ENCODE measurements at regions not wholly inside any gene's neighbourhood (a gene's known extent, or its start where the extent isn't known, plus 50 kb on each side); places are given as distances from the start of the nearest gene placed in this dataset.

DNA sequence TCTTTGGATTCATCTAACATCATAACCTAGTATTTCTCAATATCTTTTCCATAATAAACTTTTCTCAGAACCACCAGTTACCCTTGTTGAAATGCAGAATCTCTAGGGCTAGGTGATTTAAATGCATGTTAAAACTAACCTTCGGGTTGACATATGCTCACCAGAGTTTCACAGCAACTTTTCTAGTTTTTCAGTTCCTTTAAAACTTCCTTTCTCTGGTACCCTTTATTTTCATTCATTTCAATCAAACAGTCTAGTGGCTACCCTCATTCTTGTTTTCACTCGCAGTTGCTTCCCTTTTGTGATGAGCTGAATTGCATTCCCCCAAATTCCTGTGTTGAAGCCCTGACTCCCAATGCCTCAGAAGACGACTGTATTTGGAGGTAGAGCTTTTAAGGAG is 712.8 kb upstream of the CHRM3 start:
- H3K36me3 Mint-ChIP-seq: peaks cover 3% of the 10 kb centered on the region
- H3K4me3 Mint-ChIP-seq: no peak overlapping the region
- H3K4me1 Mint-ChIP-seq: peaks cover 10% of the 10 kb centered on the region
- POLR2A ChIA-PET: no interaction called here
- no peak for DNase-seq (ENCODE audit: low spot score)
- H3K27me3 Mint-ChIP-seq (ENCODE audit: low read depth): no peaks in the 10 kb centered on the region
- peak overlapping the region; percentile 76; the same call in 1 of the 2 replicates for H3K27ac Mint-ChIP-seq
- no peak; the same call in 1 of the 2 replicates for ATAC-seq
- TF ChIP-seq HMGA2 (CRISPR knock-in tag; IDR thresholded peaks at IDR 0.05): no peak
- TF ChIP-seq ZNF425 (CRISPR knock-in tag; conservative IDR thresholded peaks at IDR 0.05): no peak
- no peak for TF ChIP-seq HMGXB4 (CRISPR knock-in tag; IDR thresholded peaks at IDR 0.05)
- no peak for TF ChIP-seq ZNF423 (CRISPR knock-in tag; IDR thresholded peaks at IDR 0.05)
- no peak for TF ChIP-seq ZBTB21 (CRISPR knock-in tag; IDR thresholded peaks at IDR 0.05; ENCODE audit: borderline replicate concordance)
- no peak for TF ChIP-seq CBFB (CRISPR knock-in tag; IDR thresholded peaks at IDR 0.05; ENCODE audit: low read depth)
- TF ChIP-seq OVOL2 (CRISPR knock-in tag; IDR thresholded peaks at IDR 0.05; ENCODE audit: borderline replicate concordance): no peak
- no peak for TF ChIP-seq ATF1 (CRISPR knock-in tag; IDR thresholded peaks at IDR 0.05)
- TF ChIP-seq, protein P1, sequence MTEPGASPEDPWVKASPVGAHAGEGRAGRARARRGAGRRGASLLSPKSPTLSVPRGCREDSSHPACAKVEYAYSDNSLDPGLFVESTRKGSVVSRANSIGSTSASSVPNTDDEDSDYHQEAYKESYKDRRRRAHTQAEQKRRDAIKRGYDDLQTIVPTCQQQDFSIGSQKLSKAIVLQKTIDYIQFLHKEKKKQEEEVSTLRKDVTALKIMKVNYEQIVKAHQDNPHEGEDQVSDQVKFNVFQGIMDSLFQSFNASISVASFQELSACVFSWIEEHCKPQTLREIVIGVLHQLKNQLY (CRISPR knock-in tag; IDR thresholded peaks at IDR 0.05): no peak
- TF ChIP-seq NR2C2 (CRISPR knock-in tag; IDR thresholded peaks at IDR 0.05): no peak
- TF ChIP-seq CREB1 (CRISPR knock-in tag; IDR thresholded peaks at IDR 0.05): no peak
- no peak for TF ChIP-seq NR3C1 (CRISPR knock-in tag; conservative IDR thresholded peaks at IDR 0.05; ENCODE audit: low read depth)
- CTCF ChIA-PET: no interaction called here
- peaks cover 7% of the 10 kb centered on the region; the same call in 1 of the 2 replicates for H3K9me3 Mint-ChIP-seq

DNA sequence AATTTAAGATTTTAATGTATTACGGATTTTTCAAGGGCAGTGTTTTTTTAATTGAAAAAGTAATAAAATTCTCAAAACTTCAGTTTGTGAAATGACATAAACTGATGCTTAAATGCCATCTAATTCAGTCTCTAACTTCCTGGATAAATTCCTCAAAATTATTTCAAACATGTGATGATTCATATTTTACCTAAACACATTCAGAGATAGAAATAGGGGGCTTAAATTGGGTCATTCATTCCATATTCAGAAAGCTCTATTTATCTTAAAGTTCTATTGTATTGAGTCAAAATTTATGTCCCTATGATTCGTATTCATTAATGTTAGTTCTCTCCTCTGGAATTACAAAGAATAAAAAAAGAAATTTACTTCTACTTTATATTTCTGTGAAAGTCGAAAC is 713.6 kb upstream of the CHRM3 start:
- DNase-seq (ENCODE audit: low spot score): no peak
- CTCF ChIA-PET: interaction anchor here (0.5 kb wide), 1 partner anchor 1745 kb away, joined by 3 read pairs; no protein-coding TSS in a partner anchor
- POLR2A ChIA-PET: no interaction called here
- H3K27ac Mint-ChIP-seq: no peak overlapping the region
- H3K4me3 Mint-ChIP-seq: no peak overlapping the region
- peaks cover 3% of the 10 kb centered on the region for H3K36me3 Mint-ChIP-seq
- H3K27me3 Mint-ChIP-seq (ENCODE audit: low read depth): no peaks in the 10 kb centered on the region
- ATAC-seq: no peak
- H3K4me1 Mint-ChIP-seq: peaks cover 10% of the 10 kb centered on the region
- TF ChIP-seq GABPB1 (CRISPR knock-in tag; IDR thresholded peaks at IDR 0.05) (no peak), GTF2I (CRISPR knock-in tag; conservative IDR thresholded peaks at IDR 0.05) (no peak)
- H3K9me3 Mint-ChIP-seq: peaks cover 7% of the 10 kb centered on the region; the same call in 1 of the 2 replicates

GRCh38 chr1:238672262-238672661 is 714.1 kb upstream of the CHRM3 start:
- TF ChIP-seq NFE2L1 (CRISPR knock-in tag; IDR thresholded peaks at IDR 0.05) (no peak), ZNF263 (CRISPR knock-in tag; IDR thresholded peaks at IDR 0.05; ENCODE audit: low read depth) (no peak), CBFB (CRISPR knock-in tag; IDR thresholded peaks at IDR 0.05; ENCODE audit: low read depth) (no peak)

GRCh38 chr1:238664139-238664538 is 722.2 kb upstream of the CHRM3 start:
- Mint-ChIP-seq H3K36me3 (no peaks in the 10 kb centered on the region), H3K9me3 (peaks cover 3% of the 10 kb centered on the region), H3K4me1 (peaks cover 3% of the 10 kb centered on the region), H3K4me3 (no peak overlapping the region), H3K27ac (no peak overlapping the region; the same call in 1 of the 2 replicates), H3K27me3 (ENCODE audit: low read depth) (no peaks in the 10 kb centered on the region)
- CTCF ChIA-PET: no interaction called here
- POLR2A ChIA-PET: no interaction called here
- TF ChIP-seq NR2C2 (CRISPR knock-in tag; IDR thresholded peaks at IDR 0.05) (no peak), OVOL2 (CRISPR knock-in tag; IDR thresholded peaks at IDR 0.05; ENCODE audit: borderline replicate concordance) (no peak), TCF7 (CRISPR knock-in tag; IDR thresholded peaks at IDR 0.05; ENCODE audit: low read depth) (no peak), GRHL2 (CRISPR knock-in tag; IDR thresholded peaks at IDR 0.05; ENCODE audit: insufficient replicate concordance, severe bottlenecking) (no peak)
- TF ChIP-seq, protein P2, sequence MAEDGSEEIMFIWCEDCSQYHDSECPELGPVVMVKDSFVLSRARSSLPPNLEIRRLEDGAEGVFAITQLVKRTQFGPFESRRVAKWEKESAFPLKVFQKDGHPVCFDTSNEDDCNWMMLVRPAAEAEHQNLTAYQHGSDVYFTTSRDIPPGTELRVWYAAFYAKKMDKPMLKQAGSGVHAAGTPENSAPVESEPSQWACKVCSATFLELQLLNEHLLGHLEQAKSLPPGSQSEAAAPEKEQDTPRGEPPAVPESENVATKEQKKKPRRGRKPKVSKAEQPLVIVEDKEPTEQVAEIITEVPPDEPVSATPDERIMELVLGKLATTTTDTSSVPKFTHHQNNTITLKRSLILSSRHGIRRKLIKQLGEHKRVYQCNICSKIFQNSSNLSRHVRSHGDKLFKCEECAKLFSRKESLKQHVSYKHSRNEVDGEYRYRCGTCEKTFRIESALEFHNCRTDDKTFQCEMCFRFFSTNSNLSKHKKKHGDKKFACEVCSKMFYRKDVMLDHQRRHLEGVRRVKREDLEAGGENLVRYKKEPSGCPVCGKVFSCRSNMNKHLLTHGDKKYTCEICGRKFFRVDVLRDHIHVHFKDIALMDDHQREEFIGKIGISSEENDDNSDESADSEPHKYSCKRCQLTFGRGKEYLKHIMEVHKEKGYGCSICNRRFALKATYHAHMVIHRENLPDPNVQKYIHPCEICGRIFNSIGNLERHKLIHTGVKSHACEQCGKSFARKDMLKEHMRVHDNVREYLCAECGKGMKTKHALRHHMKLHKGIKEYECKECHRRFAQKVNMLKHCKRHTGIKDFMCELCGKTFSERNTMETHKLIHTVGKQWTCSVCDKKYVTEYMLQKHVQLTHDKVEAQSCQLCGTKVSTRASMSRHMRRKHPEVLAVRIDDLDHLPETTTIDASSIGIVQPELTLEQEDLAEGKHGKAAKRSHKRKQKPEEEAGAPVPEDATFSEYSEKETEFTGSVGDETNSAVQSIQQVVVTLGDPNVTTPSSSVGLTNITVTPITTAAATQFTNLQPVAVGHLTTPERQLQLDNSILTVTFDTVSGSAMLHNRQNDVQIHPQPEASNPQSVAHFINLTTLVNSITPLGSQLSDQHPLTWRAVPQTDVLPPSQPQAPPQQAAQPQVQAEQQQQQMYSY (CRISPR knock-in tag; IDR thresholded peaks at IDR 0.05): no peak
- ATAC-seq (no peak), DNase-seq (ENCODE audit: low spot score) (no peak)

More at GRCh38 chr1:238672262-238672661, 714.1 kb upstream of the CHRM3 start:
- H3K27me3 Mint-ChIP-seq (ENCODE audit: low read depth): no peaks in the 10 kb centered on the region
- ChIA-PET POLR2A (no interaction called here), CTCF (no interaction called here)
- no peak overlapping the region for H3K27ac Mint-ChIP-seq
- H3K4me3 Mint-ChIP-seq: no peak overlapping the region
- peaks cover 3% of the 10 kb centered on the region for H3K36me3 Mint-ChIP-seq
- DNase-seq (ENCODE audit: low spot score): no peak
- peaks cover 7% of the 10 kb centered on the region; the same call in 1 of the 2 replicates for H3K9me3 Mint-ChIP-seq
- peaks cover 10% of the 10 kb centered on the region for H3K4me1 Mint-ChIP-seq
- ATAC-seq: no peak
